ENCODE measurements at regions not wholly inside any gene's neighbourhood (a gene's known extent, or its start where the extent isn't known, plus 50 kb on each side); places are given as distances from the start of the nearest gene placed in this dataset.

DNA sequence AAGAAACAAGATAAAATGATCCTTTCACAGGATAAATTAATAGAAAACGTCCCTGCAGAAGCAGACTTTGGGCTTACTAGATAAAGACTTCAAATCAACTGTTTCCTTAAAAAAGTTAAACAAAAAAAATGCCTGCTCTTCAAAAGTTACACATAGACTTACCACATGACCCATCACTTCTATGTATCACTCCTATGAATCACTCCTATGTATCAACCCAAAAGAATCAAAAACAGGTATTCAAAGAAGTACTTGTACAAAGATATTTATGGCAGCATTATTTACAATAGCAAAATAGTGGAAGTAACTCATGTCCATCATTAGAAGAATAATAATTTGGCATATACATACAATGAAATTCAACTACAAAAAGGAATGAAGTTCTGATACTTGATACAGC lies 56.3 kb upstream of the PRDM9 start:
- Histone ChIP-seq H3K27ac (no peak overlapping the region), H3K27me3 (no peaks in the 10 kb centered on the region), H3K4me1 (no peaks in the 10 kb centered on the region), H3K4me3 (no peak overlapping the region), H3K36me3 (no peaks in the 10 kb centered on the region), H3K9me3 (no peaks in the 10 kb centered on the region)
- no peak for DNase-seq (ENCODE audit: low spot score in 2 of 2)
- intact Hi-C loops (cut with DNase I; ENCODE audit: low total_unique reads), result no loop called here
- TF ChIP-seq, protein P1, sequence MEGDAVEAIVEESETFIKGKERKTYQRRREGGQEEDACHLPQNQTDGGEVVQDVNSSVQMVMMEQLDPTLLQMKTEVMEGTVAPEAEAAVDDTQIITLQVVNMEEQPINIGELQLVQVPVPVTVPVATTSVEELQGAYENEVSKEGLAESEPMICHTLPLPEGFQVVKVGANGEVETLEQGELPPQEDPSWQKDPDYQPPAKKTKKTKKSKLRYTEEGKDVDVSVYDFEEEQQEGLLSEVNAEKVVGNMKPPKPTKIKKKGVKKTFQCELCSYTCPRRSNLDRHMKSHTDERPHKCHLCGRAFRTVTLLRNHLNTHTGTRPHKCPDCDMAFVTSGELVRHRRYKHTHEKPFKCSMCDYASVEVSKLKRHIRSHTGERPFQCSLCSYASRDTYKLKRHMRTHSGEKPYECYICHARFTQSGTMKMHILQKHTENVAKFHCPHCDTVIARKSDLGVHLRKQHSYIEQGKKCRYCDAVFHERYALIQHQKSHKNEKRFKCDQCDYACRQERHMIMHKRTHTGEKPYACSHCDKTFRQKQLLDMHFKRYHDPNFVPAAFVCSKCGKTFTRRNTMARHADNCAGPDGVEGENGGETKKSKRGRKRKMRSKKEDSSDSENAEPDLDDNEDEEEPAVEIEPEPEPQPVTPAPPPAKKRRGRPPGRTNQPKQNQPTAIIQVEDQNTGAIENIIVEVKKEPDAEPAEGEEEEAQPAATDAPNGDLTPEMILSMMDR (IDR thresholded peaks at IDR 0.05), result no peak
- TF ChIP-seq POLR2A (IDR thresholded peaks at IDR 0.05) (no peak), POLR2AphosphoS5 (IDR thresholded peaks at IDR 0.05) (no peak)

DNA sequence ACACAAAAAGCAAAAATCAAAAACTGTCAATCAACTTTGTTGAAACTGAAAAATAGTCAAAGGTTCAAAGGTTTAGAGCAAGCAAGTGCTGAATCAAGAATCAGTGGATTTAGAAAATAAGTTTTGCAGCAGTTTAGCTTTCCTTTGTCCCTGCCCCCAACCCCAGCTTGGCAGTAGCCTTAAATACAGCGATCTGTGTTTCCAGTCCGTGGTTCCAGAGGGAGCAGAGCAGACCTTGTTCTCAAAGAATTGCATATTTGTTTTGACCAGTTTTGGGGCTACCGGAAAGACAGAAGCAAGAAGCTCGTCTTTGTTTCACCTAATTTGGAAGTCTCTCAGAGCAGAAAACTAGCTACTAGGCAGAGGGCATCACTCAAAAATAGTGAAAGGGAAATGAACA lies 57.2 kb upstream of the PRDM9 start:
- Histone ChIP-seq H3K27ac (no peak overlapping the region), H3K9me3 (no peaks in the 10 kb centered on the region), H3K27me3 (no peaks in the 10 kb centered on the region), H3K4me1 (no peaks in the 10 kb centered on the region), H3K36me3 (no peaks in the 10 kb centered on the region), H3K4me3 (no peak overlapping the region)
- TF ChIP-seq POLR2AphosphoS5 (IDR thresholded peaks at IDR 0.05) (no peak), POLR2A (IDR thresholded peaks at IDR 0.05) (no peak)
- TF ChIP-seq, protein P1 (IDR thresholded peaks at IDR 0.05), result no peak
- DNase-seq (ENCODE audit: low spot score in 2 of 2), result no peak
- intact Hi-C loops (cut with DNase I; ENCODE audit: low total_unique reads), result no loop called here

DNA sequence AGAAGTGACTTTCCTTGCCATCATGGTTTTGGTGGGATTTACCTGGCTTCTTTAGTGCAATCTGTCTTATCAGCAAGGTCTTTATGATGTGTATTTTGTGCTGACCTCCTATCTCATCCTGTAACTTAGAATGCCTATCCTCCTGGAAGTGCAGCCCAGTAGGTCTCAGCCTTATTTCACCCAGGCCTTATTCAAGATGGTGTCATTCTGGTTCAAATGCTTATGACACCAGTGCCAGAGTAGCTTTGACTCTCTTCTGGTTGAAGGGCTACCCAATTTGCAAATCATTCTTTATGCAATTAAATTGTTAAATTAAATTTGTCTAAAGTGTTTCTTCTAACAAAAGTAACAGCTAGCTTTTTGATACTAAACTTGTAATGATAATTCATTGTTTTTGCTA lies 58.8 kb upstream of the PRDM9 start:
- intact Hi-C loops (cut with DNase I; ENCODE audit: low total_unique reads), result no loop called here
- Histone ChIP-seq H3K27ac (no peak overlapping the region), H3K36me3 (no peaks in the 10 kb centered on the region), H3K4me3 (no peak overlapping the region), H3K9me3 (no peaks in the 10 kb centered on the region), H3K4me1 (no peaks in the 10 kb centered on the region), H3K27me3 (no peaks in the 10 kb centered on the region)
- DNase-seq (ENCODE audit: low spot score in 2 of 2), result no peak
- TF ChIP-seq POLR2A (IDR thresholded peaks at IDR 0.05) (no peak), POLR2AphosphoS5 (IDR thresholded peaks at IDR 0.05) (no peak)
- TF ChIP-seq, protein P1 (IDR thresholded peaks at IDR 0.05), result no peak

DNA sequence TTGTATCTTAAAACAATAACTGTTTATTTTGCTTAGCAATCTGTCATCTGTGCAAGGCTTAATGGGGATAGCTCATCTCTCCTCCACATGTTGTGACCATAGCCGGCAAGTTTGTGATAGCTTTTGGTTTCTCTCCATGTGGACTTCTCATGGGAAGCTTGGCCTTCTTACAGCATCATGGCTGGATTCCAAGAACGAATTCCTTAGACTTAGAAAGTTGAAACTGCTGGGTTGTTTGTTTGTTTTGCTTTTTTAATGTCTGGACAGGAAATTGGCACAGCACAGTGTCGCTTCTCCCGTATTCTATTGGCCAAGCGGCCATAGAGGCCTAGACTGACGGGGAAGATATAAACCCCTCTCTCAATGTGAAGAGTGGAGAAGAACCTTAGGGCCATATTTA lies 61.0 kb upstream of the PRDM9 start:
- H3K36me3 ChIP-seq, result no peaks in the 10 kb centered on the region
- TF ChIP-seq POLR2A (IDR thresholded peaks at IDR 0.05) (no peak), POLR2AphosphoS5 (IDR thresholded peaks at IDR 0.05) (no peak)
- TF ChIP-seq, protein P1 (IDR thresholded peaks at IDR 0.05), result no peak
- no peaks in the 10 kb centered on the region for H3K27me3 ChIP-seq
- no peaks in the 10 kb centered on the region for H3K4me1 ChIP-seq
- H3K9me3 ChIP-seq, result no peaks in the 10 kb centered on the region
- H3K4me3 ChIP-seq, result no peak overlapping the region
- no peak for DNase-seq (ENCODE audit: low spot score in 2 of 2)
- H3K27ac ChIP-seq, result no peak overlapping the region
- intact Hi-C loops (cut with DNase I; ENCODE audit: low total_unique reads), result no loop called here

DNA sequence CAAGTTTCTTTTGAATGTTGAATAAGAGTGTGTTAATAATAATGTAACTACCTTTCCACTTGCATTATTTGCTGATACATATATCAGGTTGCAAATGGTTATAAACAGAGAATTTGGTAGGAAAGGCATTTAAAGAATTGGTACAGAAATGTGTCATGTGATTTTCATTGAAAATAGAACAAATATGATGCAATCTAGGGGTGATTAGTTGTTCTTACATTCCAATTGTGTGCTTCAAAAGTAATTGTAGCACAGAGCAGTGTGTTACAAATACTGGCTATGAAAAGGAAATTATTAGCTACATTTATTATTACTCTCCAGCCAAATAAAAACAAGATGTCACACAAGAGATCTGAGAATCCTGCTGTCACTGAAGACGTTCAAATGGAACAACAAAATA lies 61.8 kb upstream of the PRDM9 start:
- DNase-seq (ENCODE audit: low spot score in 2 of 2), result no peak
- TF ChIP-seq POLR2AphosphoS5 (IDR thresholded peaks at IDR 0.05), result no peak
- no peak for TF ChIP-seq POLR2A (IDR thresholded peaks at IDR 0.05)
- TF ChIP-seq, protein P1 (IDR thresholded peaks at IDR 0.05), result no peak

More for the DNA sequence above, 61.8 kb upstream of the PRDM9 start:
- intact Hi-C loops (cut with DNase I; ENCODE audit: low total_unique reads), result no loop called here
- Histone ChIP-seq H3K4me1 (no peaks in the 10 kb centered on the region), H3K27ac (no peak overlapping the region), H3K4me3 (no peak overlapping the region), H3K36me3 (no peaks in the 10 kb centered on the region), H3K9me3 (no peaks in the 10 kb centered on the region), H3K27me3 (no peaks in the 10 kb centered on the region)
